GM12892 (cell line): ENCODE measurements at regions not wholly inside any gene's neighbourhood (a gene's known extent, or its start where the extent isn't known, plus 50 kb on each side); places are given as distances from the start of the nearest gene placed in this dataset.

Experiments used
- POLR2A ChIP-seq: IDR thresholded peaks from 2 replicates; pipeline ENCODE4 v1.6.1; 2011; ENCODE audit warnings: low read depth, low read length, control low read depth
- POLR2AphosphoS5 ChIP-seq: IDR thresholded peaks from 2 replicates; pipeline ENCODE4 v1.6.1; 2011; ENCODE audit warnings: low read depth, low read length, control low read depth
- TAF1 ChIP-seq: IDR thresholded peaks from 2 replicates; pipeline ENCODE4 v1.6.1; 2011; ENCODE audit warnings: low read depth, mild to moderate bottlenecking, control low read depth, low read length, borderline replicate concordance

- no peak for TF ChIP-seq POLR2A
- TF ChIP-seq POLR2AphosphoS5: no peak
- no peak for TF ChIP-seq TAF1
These were observed 135.1 kb upstream of the ATP6AP2 start for GRCh38 chrX:40445691-40446090.
